ENCODE measurements at regions not wholly inside any gene's neighbourhood (a gene's known extent, or its start where the extent isn't known, plus 50 kb on each side); places are given as distances from the start of the nearest gene placed in this dataset.

DNA sequence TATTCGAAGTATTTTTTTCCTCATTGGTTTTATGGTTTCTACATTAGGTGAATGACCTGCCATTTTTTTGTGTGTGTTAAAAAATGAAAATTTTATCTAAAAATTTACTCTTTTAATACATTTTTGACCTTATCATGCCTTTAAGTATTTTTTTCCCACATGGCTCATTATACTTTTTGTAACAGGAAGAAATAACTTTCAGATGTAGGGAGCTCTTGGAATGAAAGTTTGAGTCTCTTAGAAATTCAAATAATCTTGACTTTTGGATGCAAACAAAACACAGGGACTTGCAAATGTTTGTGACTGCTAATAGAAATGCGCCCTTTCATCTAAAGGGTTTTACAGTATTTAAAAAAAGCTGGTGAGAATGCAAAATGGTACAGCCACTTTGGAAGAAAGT, 457.9 kb downstream of the KLF5 start:
- Mint-ChIP-seq H3K9me3 (ENCODE audit: low read depth) (peaks cover 3% of the 10 kb centered on the region), H3K27ac (no peak overlapping the region), H3K4me3 (ENCODE audit: low read depth) (no peak overlapping the region), H3K36me3 (ENCODE audit: insufficient read depth) (no peaks in the 10 kb centered on the region), H3K27me3 (no peaks in the 10 kb centered on the region), H3K4me1 (ENCODE audit: low read depth) (peaks cover 1% of the 10 kb centered on the region)
- no peak for DNase-seq (ENCODE audit: low spot score, unreplicated experiment)
- TF ChIP-seq, protein P1, sequence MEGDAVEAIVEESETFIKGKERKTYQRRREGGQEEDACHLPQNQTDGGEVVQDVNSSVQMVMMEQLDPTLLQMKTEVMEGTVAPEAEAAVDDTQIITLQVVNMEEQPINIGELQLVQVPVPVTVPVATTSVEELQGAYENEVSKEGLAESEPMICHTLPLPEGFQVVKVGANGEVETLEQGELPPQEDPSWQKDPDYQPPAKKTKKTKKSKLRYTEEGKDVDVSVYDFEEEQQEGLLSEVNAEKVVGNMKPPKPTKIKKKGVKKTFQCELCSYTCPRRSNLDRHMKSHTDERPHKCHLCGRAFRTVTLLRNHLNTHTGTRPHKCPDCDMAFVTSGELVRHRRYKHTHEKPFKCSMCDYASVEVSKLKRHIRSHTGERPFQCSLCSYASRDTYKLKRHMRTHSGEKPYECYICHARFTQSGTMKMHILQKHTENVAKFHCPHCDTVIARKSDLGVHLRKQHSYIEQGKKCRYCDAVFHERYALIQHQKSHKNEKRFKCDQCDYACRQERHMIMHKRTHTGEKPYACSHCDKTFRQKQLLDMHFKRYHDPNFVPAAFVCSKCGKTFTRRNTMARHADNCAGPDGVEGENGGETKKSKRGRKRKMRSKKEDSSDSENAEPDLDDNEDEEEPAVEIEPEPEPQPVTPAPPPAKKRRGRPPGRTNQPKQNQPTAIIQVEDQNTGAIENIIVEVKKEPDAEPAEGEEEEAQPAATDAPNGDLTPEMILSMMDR (IDR thresholded peaks at IDR 0.05; ENCODE audit: unreplicated experiment) = no peak

DNA sequence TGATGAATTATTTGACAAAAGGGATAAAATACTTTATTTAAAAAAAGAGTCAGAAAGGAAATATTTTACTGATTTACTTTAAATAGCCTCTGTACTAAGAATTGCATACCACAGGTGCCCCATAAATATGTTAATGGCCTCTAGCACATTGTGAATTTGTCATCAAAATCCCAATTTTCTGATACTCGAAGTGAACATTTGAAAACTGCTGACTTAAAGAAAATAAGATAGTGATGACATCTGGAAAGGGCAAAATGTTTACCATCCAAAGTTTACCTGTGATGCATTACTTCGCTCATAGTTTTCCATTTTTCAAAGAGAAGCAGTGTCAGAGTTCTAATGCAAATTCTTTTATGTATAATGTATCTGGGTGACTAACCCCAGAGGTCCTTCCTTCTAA, 455.4 kb downstream of the KLF5 start:
- DNase-seq (ENCODE audit: low spot score, unreplicated experiment) = no peak
- TF ChIP-seq, protein P1 (IDR thresholded peaks at IDR 0.05; ENCODE audit: unreplicated experiment) = no peak
- Mint-ChIP-seq H3K27me3 (no peaks in the 10 kb centered on the region), H3K9me3 (ENCODE audit: low read depth) (peaks cover 3% of the 10 kb centered on the region), H3K4me3 (ENCODE audit: low read depth) (no peak overlapping the region), H3K27ac (no peak overlapping the region), H3K36me3 (ENCODE audit: insufficient read depth) (no peaks in the 10 kb centered on the region), H3K4me1 (ENCODE audit: low read depth) (peaks cover 1% of the 10 kb centered on the region)

DNA sequence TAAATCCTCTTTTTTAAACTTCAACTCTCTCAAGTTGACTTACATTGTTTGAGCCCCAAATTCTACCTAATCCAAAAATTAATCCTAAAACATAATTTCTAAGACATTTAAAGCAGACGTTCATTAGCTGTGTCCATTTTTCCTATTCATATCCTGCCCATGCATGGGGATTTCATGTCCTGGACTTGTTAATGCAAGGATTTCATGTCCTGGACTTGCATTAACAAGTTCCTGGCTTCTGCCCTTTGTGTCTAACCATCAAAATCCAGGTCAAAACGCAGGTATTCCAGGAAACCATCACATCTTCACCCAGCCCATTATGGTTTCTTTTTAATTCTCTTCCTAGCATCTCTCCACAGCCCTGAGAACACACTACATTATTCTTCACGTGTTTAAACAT, 454.9 kb downstream of the KLF5 start:
- Mint-ChIP-seq H3K27ac (no peak overlapping the region), H3K9me3 (ENCODE audit: low read depth) (peaks cover 3% of the 10 kb centered on the region), H3K4me3 (ENCODE audit: low read depth) (no peak overlapping the region), H3K4me1 (ENCODE audit: low read depth) (peaks cover 1% of the 10 kb centered on the region), H3K27me3 (no peaks in the 10 kb centered on the region), H3K36me3 (ENCODE audit: insufficient read depth) (no peaks in the 10 kb centered on the region)
- no peak for DNase-seq (ENCODE audit: low spot score, unreplicated experiment)
- TF ChIP-seq, protein P1 (IDR thresholded peaks at IDR 0.05; ENCODE audit: unreplicated experiment) = no peak

DNA sequence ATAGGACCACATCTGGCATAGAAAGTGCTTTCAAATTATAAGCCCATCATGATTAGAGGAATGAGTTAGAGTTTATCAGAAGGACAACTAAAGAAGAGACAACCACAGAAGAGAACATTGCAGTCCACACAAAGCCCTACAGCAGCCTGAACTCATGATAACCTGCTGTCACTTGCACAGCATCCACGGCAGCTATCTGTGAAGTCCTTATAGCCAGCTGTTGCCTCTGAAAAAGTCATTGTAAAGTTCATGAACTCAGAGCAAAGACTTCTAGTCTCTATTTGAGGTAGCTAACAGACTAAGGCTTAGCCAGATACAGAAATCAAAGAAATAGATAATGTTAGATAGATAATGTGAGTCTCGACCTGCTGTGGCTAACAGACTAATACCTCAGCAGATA, 450.0 kb downstream of the KLF5 start:
- no peak overlapping the region for H3K4me3 Mint-ChIP-seq (ENCODE audit: low read depth)
- no peak for DNase-seq (ENCODE audit: low spot score, unreplicated experiment)
- H3K27ac Mint-ChIP-seq = no peak overlapping the region
- H3K9me3 Mint-ChIP-seq (ENCODE audit: low read depth) = no peaks in the 10 kb centered on the region
- H3K4me1 Mint-ChIP-seq (ENCODE audit: low read depth) = peaks cover 1% of the 10 kb centered on the region
- TF ChIP-seq, protein P1 (IDR thresholded peaks at IDR 0.05; ENCODE audit: unreplicated experiment) = no peak
- H3K36me3 Mint-ChIP-seq (ENCODE audit: insufficient read depth) = no peaks in the 10 kb centered on the region
- no peaks in the 10 kb centered on the region for H3K27me3 Mint-ChIP-seq

DNA sequence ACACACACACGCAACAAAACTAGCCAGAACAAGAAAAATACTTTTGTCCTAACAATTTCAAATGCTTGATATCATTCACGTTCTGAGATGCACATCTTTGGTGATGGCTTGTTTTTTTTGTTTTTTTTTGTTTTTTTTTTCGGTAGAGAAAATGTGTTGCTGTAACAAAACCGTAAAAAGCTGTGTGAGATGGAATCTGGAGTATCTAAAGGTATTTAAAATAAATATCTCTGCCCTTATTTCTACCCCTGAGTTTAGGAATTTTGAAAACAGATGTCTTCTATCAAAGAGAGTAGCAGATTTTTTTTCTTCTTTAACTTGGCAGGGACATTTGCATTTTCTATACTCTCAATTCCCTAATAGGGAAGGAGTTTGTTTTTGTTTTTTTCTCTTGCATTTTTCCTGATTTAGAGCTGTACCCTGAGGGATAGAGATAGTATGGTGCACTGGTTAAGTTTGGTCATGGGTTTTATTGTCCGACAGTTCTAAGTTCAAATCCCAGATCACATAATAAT, 446.6 kb downstream of the KLF5 start:
- H3K9me3 Mint-ChIP-seq (ENCODE audit: low read depth) = no peaks in the 10 kb centered on the region

More for the DNA sequence above, 446.6 kb downstream of the KLF5 start:
- no peak overlapping the region for H3K27ac Mint-ChIP-seq
- TF ChIP-seq, protein P1 (IDR thresholded peaks at IDR 0.05; ENCODE audit: unreplicated experiment) = no peak
- H3K27me3 Mint-ChIP-seq = no peaks in the 10 kb centered on the region
- no peaks in the 10 kb centered on the region for H3K36me3 Mint-ChIP-seq (ENCODE audit: insufficient read depth)
- DNase-seq (ENCODE audit: low spot score, unreplicated experiment) = no peak
- peaks cover 1% of the 10 kb centered on the region for H3K4me1 Mint-ChIP-seq (ENCODE audit: low read depth)
- no peak overlapping the region for H3K4me3 Mint-ChIP-seq (ENCODE audit: low read depth)

Data from progenitor cell of endocrine pancreas (in vitro differentiated cells).